Naive thymus-derived CD4-positive, alpha-beta T cell (primary cell): ENCODE measurements at regions not wholly inside any gene's neighbourhood (a gene's known extent, or its start where the extent isn't known, plus 50 kb on each side); places are given as distances from the start of the nearest gene placed in this dataset.

Experiments
- ATAC-seq: fragments of 150-1000 bp; cut with Tn5 transposase; 2 replicates; pipeline ENCODE4 v1.10.0; 2021; ENCODE audit warnings: mild to moderate bottlenecking, moderate library complexity
- CTCF ChIA-PET: fragments of 350-600 bp; sonication (Branson Sonifier 250); formaldehyde crosslinking; loops from one replicate; lab custom pipeline; 2021; ENCODE audit warnings: antibody characterized with exemption; lab: Charles Lee
- POLR2A ChIA-PET: fragments of 350-600 bp; sonication (Branson Sonifier 250); formaldehyde crosslinking; loops from one replicate; lab custom pipeline; 2021; ENCODE audit warnings: antibody characterized with exemption, inconsistent platforms; lab: Charles Lee
- DNase-seq, 9 donors: peaks; one replicate each; pipeline versions ENCODE4 v3.0.0 to v3.0.0-alpha.2; 2020 to 2022; ENCODE audit warnings: mixed read lengths in 1 of 9
- H3K27ac ChIP-seq: one replicate; pipeline ENCODE4 v1.7.0; 2013; ENCODE audit warnings: mild to moderate bottlenecking, low read depth, low read length, moderate library complexity
- H3K27me3 ChIP-seq, 2 donors: one replicate each; pipeline ENCODE4 v1.7.0; 2013; ENCODE audit warnings: low read length in 2 of 2, mild to moderate bottlenecking in 2 of 2, moderate library complexity in 2 of 2; ENCODE audit not compliant: control insufficient read depth in 2 of 2, insufficient read depth in 2 of 2
- H3K36me3 ChIP-seq, 3 experiments: 1 replicate in 2 of 3; 2 replicates in 1 of 3; pipeline ENCODE4 v1.7.0; 2013; ENCODE audit warnings: low read length in 3 of 3, mild to moderate bottlenecking in 3 of 3, moderate library complexity in 1 of 3; ENCODE audit not compliant: insufficient read depth in 3 of 3, control insufficient read depth in 2 of 3
- H3K4me1 ChIP-seq, 2 donors: one replicate each; pipeline ENCODE4 v1.7.0; 2013; ENCODE audit warnings: low read length in 2 of 2, mild to moderate bottlenecking in 2 of 2, moderate library complexity in 1 of 2; ENCODE audit not compliant: control insufficient read depth in 2 of 2, insufficient read depth in 2 of 2
- H3K4me3 ChIP-seq: 2 replicates; pipeline ENCODE4 v1.7.0; 2013; ENCODE audit warnings: mild to moderate bottlenecking, low read length
- H3K9me3 ChIP-seq, 3 experiments: 1 replicate in 2 of 3; 2 replicates in 1 of 3; pipeline ENCODE4 v1.7.0; 2013; ENCODE audit warnings: low read length in 3 of 3; ENCODE audit not compliant: control insufficient read depth in 2 of 3
- H3K27ac Mint-ChIP-seq, 9 donors: one replicate each; pipeline ENCODE4 v1.8.0; 2020 to 2022; ENCODE audit warnings: mixed read lengths in 9 of 9, mild to moderate bottlenecking in 8 of 9, moderate library complexity in 5 of 9, inconsistent platforms in 2 of 9
- H3K27me3 Mint-ChIP-seq, 5 donors: one replicate each; pipeline ENCODE4 v1.8.0; 2021 to 2022; ENCODE audit warnings: mixed read lengths in 5 of 5, mild to moderate bottlenecking in 1 of 5
- H3K36me3 Mint-ChIP-seq, 5 donors: one replicate each; pipeline ENCODE4 v1.8.0; 2020 to 2022; ENCODE audit warnings: mixed read lengths in 5 of 5, mild to moderate bottlenecking in 3 of 5, inconsistent platforms in 1 of 5
- H3K4me1 Mint-ChIP-seq, 7 donors: one replicate each; pipeline ENCODE4 v1.8.0; 2020 to 2022; ENCODE audit warnings: mixed read lengths in 7 of 7, mild to moderate bottlenecking in 3 of 7, inconsistent platforms in 1 of 7
- H3K4me3 Mint-ChIP-seq, 10 donors: one replicate each; pipeline ENCODE4 v1.8.0; 2020 to 2022; ENCODE audit warnings: mild to moderate bottlenecking in 10 of 10, mixed read lengths in 10 of 10, moderate library complexity in 6 of 10, inconsistent platforms in 2 of 10
- H3K9me3 Mint-ChIP-seq, 11 donors: one replicate each; pipeline ENCODE4 v1.8.0; 2020 to 2022; ENCODE audit warnings: mixed read lengths in 11 of 11, mild to moderate bottlenecking in 4 of 11, inconsistent platforms in 1 of 11, moderate library complexity in 1 of 11
- intact Hi-C, 2 donors: fragments of 100-400 bp; cut with micrococcal nuclease; formaldehyde crosslinking; loops; one replicate each; pipeline ENCODE4 v1.15.1; 2023

DNA sequence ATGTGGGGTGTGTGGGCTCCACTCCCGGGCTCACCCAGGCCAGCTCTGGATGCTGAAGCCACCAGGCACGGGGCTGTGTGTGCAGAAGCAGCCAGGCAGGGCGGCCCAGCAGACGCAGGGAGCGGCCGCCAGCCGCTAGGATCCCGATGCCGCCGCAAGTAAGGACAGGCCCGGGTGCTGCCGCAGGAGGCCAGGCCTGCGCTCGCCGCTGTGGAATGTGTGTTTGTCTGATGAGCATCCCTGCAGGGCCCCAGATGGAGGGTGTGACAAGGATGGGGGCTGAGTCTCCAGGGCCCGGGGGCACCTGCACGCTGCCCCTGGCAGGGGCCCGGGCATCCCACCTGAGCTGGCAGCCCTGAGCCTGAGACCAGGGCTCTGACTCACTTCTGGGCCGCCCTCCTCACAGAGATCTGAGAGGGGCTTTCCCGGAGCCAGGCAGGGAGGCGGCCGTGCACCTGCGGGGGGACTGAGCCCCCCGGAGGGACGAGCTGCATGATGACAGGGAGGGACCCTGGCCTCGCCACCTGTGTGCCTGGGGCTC is 101.5 kb downstream of the FOXL3 start:
- ATAC-seq: no peak
- H3K4me3 Mint-ChIP-seq: no peak overlapping the region
- H3K4me1 ChIP-seq: no peaks in the 10 kb centered on the region
- peaks cover 0 to 8% (median 0%) of the 10 kb centered on the region in 5 donors for H3K27me3 Mint-ChIP-seq
- H3K9me3 Mint-ChIP-seq: peaks cover 8 to 32% (median 16%) of the 10 kb centered on the region in 11 donors
- H3K27ac Mint-ChIP-seq: no peak overlapping the region
- ChIA-PET POLR2A (no interaction called here), CTCF (no interaction called here)
- intact Hi-C loops: no loop called here
- H3K4me3 ChIP-seq: no peak overlapping the region
- peaks cover 0 to 9% (median 7%) of the 10 kb centered on the region in 3 experiments for H3K9me3 ChIP-seq
- H3K36me3 Mint-ChIP-seq: peaks cover 0 to 19% (median 8%) of the 10 kb centered on the region in 5 donors
- peaks cover 0 to 6% (median 0%) of the 10 kb centered on the region in 7 donors for H3K4me1 Mint-ChIP-seq
- H3K27ac ChIP-seq: no peak overlapping the region
- no peaks in the 10 kb centered on the region for H3K36me3 ChIP-seq
- DNase-seq: peak in 1 of 9 donors; percentile 3
- no peaks in the 10 kb centered on the region for H3K27me3 ChIP-seq

DNA sequence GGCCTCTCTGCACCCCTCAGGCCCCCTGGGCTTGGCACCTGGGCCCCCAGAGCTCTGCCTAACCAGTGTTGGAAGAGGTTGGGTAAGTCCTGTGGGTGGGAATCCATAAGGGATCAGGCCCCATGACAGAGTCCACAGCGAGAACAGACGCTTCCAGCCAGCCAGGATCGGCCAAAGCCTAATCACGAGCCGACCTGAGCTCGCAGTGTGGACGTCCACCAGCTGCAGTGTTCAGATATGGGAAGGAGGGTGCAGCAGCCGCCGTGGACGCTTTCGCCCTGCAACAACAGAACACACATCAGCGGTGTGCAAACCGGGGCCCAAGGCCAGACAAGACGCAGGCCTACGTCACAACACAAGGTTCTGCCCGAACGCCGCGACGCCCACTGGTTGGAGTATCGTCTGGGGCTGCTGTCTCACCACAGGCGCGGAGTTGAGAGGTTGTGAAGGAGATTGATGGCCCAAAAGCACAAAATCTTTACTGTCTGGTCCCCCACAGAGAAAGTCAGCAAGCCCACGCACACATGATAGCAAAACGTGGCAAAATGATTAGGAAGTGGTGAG is 102.1 kb downstream of the FOXL3 start:
- H3K27ac Mint-ChIP-seq: no peak overlapping the region
- H3K27me3 ChIP-seq: no peaks in the 10 kb centered on the region
- no peak overlapping the region for H3K4me3 Mint-ChIP-seq
- ATAC-seq (no peak), DNase-seq (peak in 1 of 9 donors; percentile 3)
- ChIA-PET POLR2A (no interaction called here), CTCF (no interaction called here)
- H3K36me3 ChIP-seq: no peaks in the 10 kb centered on the region
- H3K4me1 ChIP-seq: no peaks in the 10 kb centered on the region
- H3K27me3 Mint-ChIP-seq: peaks cover 0 to 8% (median 0%) of the 10 kb centered on the region in 5 donors
- peaks cover 0 to 24% (median 8%) of the 10 kb centered on the region in 5 donors for H3K36me3 Mint-ChIP-seq
- no peak overlapping the region for H3K27ac ChIP-seq
- intact Hi-C loops: no loop called here
- H3K9me3 Mint-ChIP-seq: peaks cover 11 to 37% (median 19%) of the 10 kb centered on the region in 11 donors
- peaks cover 0 to 13% (median 7%) of the 10 kb centered on the region in 3 experiments for H3K9me3 ChIP-seq
- H3K4me3 ChIP-seq: no peak overlapping the region
- H3K4me1 Mint-ChIP-seq: peaks cover 0 to 6% (median 0%) of the 10 kb centered on the region in 7 donors

DNA sequence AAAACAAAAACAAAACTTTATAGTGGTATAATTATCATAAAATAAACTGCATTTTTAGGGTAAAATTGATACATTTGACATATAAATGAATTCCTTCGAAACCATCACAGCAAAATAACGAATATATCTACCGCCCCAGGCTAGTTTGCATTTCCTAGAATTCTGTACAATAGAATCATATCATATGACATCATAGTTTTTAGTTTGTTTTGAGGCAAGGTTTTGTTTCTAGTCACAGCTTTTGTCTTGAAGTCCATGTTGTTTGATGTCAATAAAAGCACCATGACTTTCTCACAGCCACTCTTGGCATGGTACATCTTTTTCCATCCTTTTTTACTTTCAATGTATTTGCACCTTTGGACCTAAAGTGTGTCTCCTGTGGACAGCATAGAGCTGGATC is 102.9 kb downstream of the FOXL3 start:
- CTCF ChIA-PET: no interaction called here
- intact Hi-C loops: no loop called here

DNA sequence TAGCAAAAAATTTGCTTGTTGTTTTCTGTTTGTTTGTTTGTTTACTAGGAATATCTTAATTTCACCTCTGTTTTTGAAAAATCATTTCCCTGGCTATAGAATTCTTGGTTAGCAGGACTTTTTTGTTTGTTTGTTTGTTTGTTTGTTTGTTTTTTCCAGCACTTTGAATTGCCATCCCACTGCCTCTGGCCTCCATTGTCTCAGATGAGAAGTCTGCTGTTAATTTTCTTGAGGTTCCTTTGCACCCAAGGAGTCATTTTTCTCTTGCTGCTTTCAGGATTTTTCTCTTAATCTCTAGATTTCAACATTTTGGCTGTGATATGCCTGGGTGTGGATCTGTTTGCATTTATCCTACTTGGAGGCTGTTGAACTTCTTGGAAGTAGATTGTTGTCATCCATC is 105.7 kb downstream of the FOXL3 start:
- Mint-ChIP-seq H3K4me3 (no peak overlapping the region), H3K36me3 (peaks cover 1 to 53% (median 14%) of the 10 kb centered on the region in 5 donors), H3K27ac (no peak overlapping the region), H3K9me3 (peaks cover 17 to 70% (median 41%) of the 10 kb centered on the region in 11 donors), H3K27me3 (peaks cover 0 to 12% (median 0%) of the 10 kb centered on the region in 5 donors), H3K4me1 (no peaks in the 10 kb centered on the region)
- intact Hi-C loops: no loop called here
- ATAC-seq (no peak), DNase-seq (no peak)
- no peaks in the 10 kb centered on the region for H3K36me3 ChIP-seq
- H3K4me3 ChIP-seq: no peak overlapping the region
- no peaks in the 10 kb centered on the region for H3K4me1 ChIP-seq
- ChIA-PET POLR2A (no interaction called here), CTCF (no interaction called here)
- no peaks in the 10 kb centered on the region for H3K27me3 ChIP-seq
- H3K27ac ChIP-seq: no peak overlapping the region
- H3K9me3 ChIP-seq: peaks cover 0 to 27% (median 7%) of the 10 kb centered on the region in 3 experiments

More for the DNA sequence above, 102.9 kb downstream of the FOXL3 start:
- no peak overlapping the region for H3K4me3 ChIP-seq
- H3K27ac ChIP-seq: no peak overlapping the region
- peaks cover 0 to 6% (median 0%) of the 10 kb centered on the region in 7 donors for H3K4me1 Mint-ChIP-seq
- H3K36me3 ChIP-seq: no peaks in the 10 kb centered on the region
- peaks cover 0 to 13% (median 7%) of the 10 kb centered on the region in 3 experiments for H3K9me3 ChIP-seq
- DNase-seq (no peak), ATAC-seq (no peak)
- H3K36me3 Mint-ChIP-seq: peaks cover 0 to 32% (median 8%) of the 10 kb centered on the region in 5 donors
- H3K4me3 Mint-ChIP-seq: no peak overlapping the region
- no peaks in the 10 kb centered on the region for H3K27me3 ChIP-seq
- POLR2A ChIA-PET: no interaction called here
- H3K27ac Mint-ChIP-seq: no peak overlapping the region
- H3K9me3 Mint-ChIP-seq: peaks cover 11 to 45% (median 21%) of the 10 kb centered on the region in 11 donors
- peaks cover 0 to 8% (median 0%) of the 10 kb centered on the region in 5 donors for H3K27me3 Mint-ChIP-seq
- no peaks in the 10 kb centered on the region for H3K4me1 ChIP-seq

DNA sequence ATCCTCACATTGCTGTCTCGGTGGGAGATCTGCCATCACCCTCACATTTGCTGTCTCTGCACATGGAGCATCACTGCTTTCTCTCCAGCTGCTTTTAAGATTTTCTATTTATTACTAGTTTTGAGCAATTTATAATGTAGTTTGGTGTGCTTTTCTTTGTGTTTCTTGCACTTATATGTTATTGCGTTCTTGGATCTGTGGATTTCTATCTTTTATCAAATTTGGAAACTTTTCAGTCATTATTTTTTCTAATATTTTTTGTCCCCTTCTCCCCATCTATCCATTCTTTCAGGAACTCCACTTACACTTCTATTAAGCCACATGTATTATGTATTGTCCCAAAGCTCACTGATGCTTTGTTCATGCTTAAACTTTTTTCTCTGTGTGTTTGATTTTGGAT is 108.9 kb downstream of the FOXL3 start:
- ChIA-PET POLR2A (no interaction called here), CTCF (no interaction called here)
- Mint-ChIP-seq H3K27ac (no peak overlapping the region), H3K9me3 (peaks cover 17 to 62% (median 41%) of the 10 kb centered on the region in 11 donors), H3K4me1 (no peaks in the 10 kb centered on the region), H3K27me3 (peaks cover 0 to 12% (median 0%) of the 10 kb centered on the region in 5 donors), H3K4me3 (no peak overlapping the region), H3K36me3 (peaks cover 1 to 53% (median 14%) of the 10 kb centered on the region in 5 donors)
- Histone ChIP-seq H3K4me1 (no peaks in the 10 kb centered on the region), H3K27ac (no peak overlapping the region), H3K4me3 (no peak overlapping the region), H3K9me3 (peaks cover 0 to 27% (median 7%) of the 10 kb centered on the region in 3 experiments), H3K27me3 (no peaks in the 10 kb centered on the region), H3K36me3 (no peaks in the 10 kb centered on the region)
- intact Hi-C loops: no loop called here
- ATAC-seq: no peak
- DNase-seq: no peak

DNA sequence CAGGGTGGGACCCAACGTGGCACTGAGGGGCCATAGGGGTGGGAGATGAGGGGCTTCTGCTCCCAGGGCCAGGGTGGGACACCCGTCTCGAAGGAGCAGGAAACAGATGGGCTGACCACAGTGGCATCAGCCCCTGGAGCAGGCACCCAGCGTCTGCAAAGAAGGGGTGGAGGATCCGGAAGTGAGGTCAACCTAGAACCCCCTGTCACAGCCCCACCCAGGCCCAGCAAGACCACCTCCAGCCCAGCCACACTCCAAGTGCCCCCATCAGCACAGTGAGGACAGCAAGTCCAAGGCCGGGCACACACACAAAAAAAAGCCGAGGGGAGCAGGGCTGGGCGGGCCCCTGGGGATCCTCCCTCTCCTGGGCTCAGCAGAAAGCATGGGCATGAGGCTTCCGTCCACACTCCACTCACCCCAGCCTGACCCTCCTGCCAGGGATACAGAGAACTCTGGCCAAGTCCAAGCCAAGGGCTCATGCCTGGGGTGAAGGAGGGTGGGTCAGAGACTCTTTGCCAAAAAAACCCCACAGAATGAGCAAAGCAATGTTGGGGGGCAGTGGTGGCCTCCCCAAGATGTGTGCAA is 111.0 kb downstream of the FOXL3 start:
- peaks cover 0 to 1% (median 0%) of the 10 kb centered on the region in 7 donors for H3K4me1 Mint-ChIP-seq
- CTCF ChIA-PET: no interaction called here
- POLR2A ChIA-PET: interaction anchor here (1.5 kb wide), 1 partner anchor 41 kb away, joined by 3 read pairs; no protein-coding TSS in a partner anchor
- H3K36me3 Mint-ChIP-seq: peaks cover under 1 to 39% (median 8%) of the 10 kb centered on the region in 5 donors
- peaks cover 0 to 18% (median 1%) of the 10 kb centered on the region in 3 experiments for H3K9me3 ChIP-seq
- DNase-seq: peak in 1 of 9 donors; percentile 1
- ATAC-seq: no peak
- peaks cover 10 to 44% (median 32%) of the 10 kb centered on the region in 11 donors for H3K9me3 Mint-ChIP-seq
- peaks cover 0 to 16% (median 0%) of the 10 kb centered on the region in 5 donors for H3K27me3 Mint-ChIP-seq
- no peak overlapping the region for H3K4me3 Mint-ChIP-seq
- no peak overlapping the region for H3K27ac Mint-ChIP-seq
- H3K4me3 ChIP-seq: no peak overlapping the region
- no peaks in the 10 kb centered on the region for H3K27me3 ChIP-seq
- H3K4me1 ChIP-seq: no peaks in the 10 kb centered on the region
- H3K27ac ChIP-seq: no peak overlapping the region
- no peaks in the 10 kb centered on the region for H3K36me3 ChIP-seq
- intact Hi-C loops: no loop called here
